K562 (cell line): ENCODE measurements at regions not wholly inside any gene's neighbourhood (a gene's known extent, or its start where the extent isn't known, plus 50 kb on each side); places are given as distances from the start of the nearest gene placed in this dataset.

Experiments used
- ATAC-seq: fragments of 200-7000 bp; cut with Tn5 transposase; 3 replicates; pipeline ENCODE4 v1.9.1; 2020; ENCODE audit warnings: moderate library complexity
- BruUV-seq: library from RNA; stranded (reverse); fragments of 400-500 nt; replicated peaks from 2 replicates; lab custom pipeline; 2021; lab: Mats Ljungman, UMichigan
- CTCF ChIA-PET: fragments of 300-600 bp; formaldehyde crosslinking; extraction: SDS; loops from one replicate; lab custom pipeline; 2021; ENCODE audit warnings: low intra/inter-chr PET ratio; lab: Yijun Ruan, JAX
- POLR2A ChIA-PET: fragments of 300-600, 350-650 bp; sonication (Branson Sonifier 250); formaldehyde crosslinking; extraction: SDS; loops from one replicate; lab custom pipeline; 2021; ENCODE audit warnings: antibody characterized with exemption, inconsistent platforms; lab: Yijun Ruan, JAX
- DNase-seq, 4 experiments: peaks; one replicate each; pipeline versions ENCODE4 v3.0.0 to v3.0.0-alpha.2; 2011 to 2018; ENCODE audit warnings: low spot score in 3 of 4, mixed read lengths in 3 of 4; ENCODE audit errors: extremely low read depth in 1 of 4
- FAIRE-seq: peaks from 2 replicates; lab custom pipeline; 2011; peaks lifted over from hg19 to GRCh38; lab: Jason Lieb, UNC
- H2AFZ ChIP-seq: 2 replicates; pipeline ENCODE4 v1.6.0; 2011; ENCODE audit warnings: low read depth, low read length, control low read depth, inconsistent platforms
- H3K27ac ChIP-seq: fragments of 200-600 bp; 3 replicates; pipeline ENCODE4 v1.8.0; 2011; ENCODE audit warnings: low read depth, mild to moderate bottlenecking, control low read depth, inconsistent platforms, low read length, moderate library complexity, mixed read lengths; ENCODE audit errors: extremely low read depth
- H3K27me3 ChIP-seq, 2 experiments: fragments of 300-600 bp in 1 of 2; 2 replicates in 1 of 2; 3 replicates in 1 of 2; pipeline versions ENCODE4 v1.6.0 to v1.8.0; 2011; ENCODE audit warnings: inconsistent platforms in 2 of 2, low read length in 2 of 2, mild to moderate bottlenecking in 1 of 2, mixed read lengths in 1 of 2, moderate library complexity in 1 of 2; ENCODE audit not compliant: control insufficient read depth in 2 of 2, insufficient read depth in 2 of 2
- H3K36me3 ChIP-seq: fragments of 300-600 bp; 3 replicates; pipeline ENCODE4 v1.8.0; 2011; ENCODE audit warnings: mild to moderate bottlenecking, low read length, inconsistent platforms; ENCODE audit not compliant: control insufficient read depth, insufficient read depth
- H3K4me1 ChIP-seq, 2 experiments: fragments of 200-600 bp in 1 of 2; replicated peaks in 1 of 2; 2 replicates in 1 of 2; 3 replicates in 1 of 2; pipeline versions ENCODE4 v1.5.1 to v1.8.0; 2011; ENCODE audit warnings: inconsistent platforms in 2 of 2, low read length in 2 of 2, mild to moderate bottlenecking in 1 of 2, mixed read lengths in 1 of 2, moderate library complexity in 1 of 2; ENCODE audit not compliant: control insufficient read depth in 2 of 2, insufficient read depth in 2 of 2
- H3K4me2 ChIP-seq: 2 replicates; pipeline ENCODE4 v1.6.1; 2011; ENCODE audit warnings: low read length, control low read depth, inconsistent platforms, mixed read lengths; ENCODE audit not compliant: insufficient read depth
- H3K4me3 ChIP-seq: fragments of 200-600 bp; sonication (generic), shearing (Covaris generic); 2 replicates; pipeline ENCODE4 v1.5.1; 2016; ENCODE audit warnings: control low read depth, inconsistent platforms
- H3K79me2 ChIP-seq: fragments of 200-600 bp; 3 replicates; pipeline ENCODE4 v1.8.0; 2011; ENCODE audit warnings: low read length, inconsistent platforms; ENCODE audit not compliant: control insufficient read depth, insufficient read depth
- H3K9ac ChIP-seq, 2 experiments: 2 replicates each; pipeline versions ENCODE4 v1.6.0 to v1.6.1; 2011; ENCODE audit warnings: low read depth in 2 of 2, low read length in 2 of 2, control low read depth in 1 of 2, inconsistent platforms in 1 of 2, mild to moderate bottlenecking in 1 of 2, mixed read lengths in 1 of 2; ENCODE audit not compliant: insufficient read depth in 1 of 2
- H3K9me1 ChIP-seq: one replicate; pipeline ENCODE4 v1.6.0; 2011; ENCODE audit warnings: inconsistent platforms, mild to moderate bottlenecking, low read length, moderate library complexity; ENCODE audit not compliant: control insufficient read depth, insufficient read depth
- H3K9me3 ChIP-seq: replicated peaks from 2 replicates; pipeline ENCODE4 v1.5.1; 2011; ENCODE audit warnings: low read depth, low read length, inconsistent platforms; ENCODE audit not compliant: control insufficient read depth, insufficient read depth
- H4K20me1 ChIP-seq: replicated peaks from 2 replicates; pipeline ENCODE4 v1.6.1; 2011; ENCODE audit warnings: low read length, inconsistent platforms, mixed read lengths; ENCODE audit not compliant: control insufficient read depth, insufficient read depth
- CREBBP ChIP-seq: IDR thresholded peaks from one replicate; pipeline ENCODE4 v1.6.1; 2012; ENCODE audit warnings: low read depth, mild to moderate bottlenecking, control low read depth, inconsistent platforms, low read length
- MAFG ChIP-seq: fragments of 450-650 bp; conservative IDR thresholded peaks from 2 replicates; pipeline ENCODE4 v1.6.1; 2016; ENCODE audit warnings: missing genetic modification characterization, missing compliant biosample characterization
- PKNOX1 ChIP-seq: fragments of 450-650 bp; IDR thresholded peaks from 2 replicates; pipeline ENCODE4 v1.6.1; 2016
- SRSF1 ChIP-seq: fragments of 200-400 bp; formaldehyde crosslinking; IDR thresholded peaks from 2 replicates; pipeline ENCODE4 v1.6.1; 2017; ENCODE audit warnings: mild to moderate bottlenecking, low read depth, low read length, moderate library complexity
- ZBTB8A ChIP-seq: fragments of 450-650 bp; IDR thresholded peaks from 2 replicates; pipeline ENCODE4 v1.6.1; 2018; ENCODE audit warnings: mild to moderate bottlenecking, moderate library complexity; ENCODE audit not compliant: partially characterized antibody
- ZNF280B ChIP-seq: fragments of 250-450 bp; sonication (Bioruptor Pico); IDR thresholded peaks from 2 replicates; pipeline ENCODE4 v1.5.1; 2021; ENCODE audit warnings: mild to moderate bottlenecking
- WGBS: fragments of 100-300 bp; shearing (Covaris generic); methylation state at CpG from one replicate; pipeline ENCODE4 v1.1.6; 2016; ENCODE audit warnings: low coverage, mixed read lengths; ENCODE audit not compliant: insufficient coverage; ENCODE audit errors: missing lambda C conversion rate; 5-methylcytosine and 5-hydroxymethylcytosine counted together
- in situ Hi-C: fragments of 300-500 bp; cut with MboI; formaldehyde crosslinking; loops from 4 replicates; pipeline ENCODE4 v1.15.0; 2018; ENCODE audit warnings: inconsistent platforms, mixed read lengths
- intact Hi-C: fragments of 100-400 bp; cut with micrococcal nuclease; formaldehyde crosslinking; loops from 2 replicates; pipeline ENCODE4 v1.14.2; 2022
- TF ChIP-seq, protein P1 (sequence below): fragments of 450-650 bp; IDR thresholded peaks from 2 replicates; pipeline ENCODE4 v1.6.1; 2016; ENCODE audit warnings: antibody characterized with exemption
- TF ChIP-seq, protein P2 (sequence below), 3 experiments: fragments of 200-800 bp in 1 of 3; sonication (Bioruptor generic) in 1 of 3; sonication (generic) in 1 of 3; formaldehyde crosslinking in 1 of 3; IDR thresholded peaks; 2 replicates each; pipeline versions ENCODE4 v1.6.1 to v1.8.0; 2016 to 2022; ENCODE audit warnings: mild to moderate bottlenecking in 2 of 3, missing compliant biosample characterization in 2 of 3, missing genetic modification characterization in 2 of 3, missing genetic modification reagents in 1 of 3

DNA sequence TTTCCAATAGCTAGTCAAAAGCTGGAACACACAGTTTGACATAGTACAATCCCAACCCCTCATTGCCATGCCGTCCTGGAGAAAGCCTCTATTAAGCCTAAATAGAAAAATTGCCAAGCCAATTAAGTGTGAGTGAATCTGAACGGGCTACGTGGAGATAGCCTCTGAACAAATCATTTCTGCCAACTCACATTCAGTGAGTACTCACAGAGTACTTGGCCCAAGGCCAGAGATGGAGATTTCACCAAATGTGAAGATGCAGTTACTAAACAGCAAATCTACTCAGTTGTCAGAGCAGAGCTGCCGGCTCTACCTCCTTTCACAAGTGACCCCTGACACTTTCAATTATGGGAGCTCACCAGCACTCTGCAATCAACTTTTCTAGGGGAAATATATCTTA, 350.0 kb downstream of the GALC start:
- ChIA-PET CTCF (no interaction called here), POLR2A (no interaction called here)
- Histone ChIP-seq H3K4me1 (no peaks in the 10 kb centered on the region), H3K9me1 (no peaks in the 10 kb centered on the region), H3K27me3 (no peaks in the 10 kb centered on the region), H3K9me3 (no peaks in the 10 kb centered on the region), H3K4me3 (no peak overlapping the region), H3K79me2 (no peaks in the 10 kb centered on the region), H3K36me3 (no peaks in the 10 kb centered on the region), H3K27ac (no peak overlapping the region), H3K9ac (no peak overlapping the region), H2AFZ (no peak overlapping the region), H4K20me1 (no peaks in the 10 kb centered on the region), H3K4me2 (no peak overlapping the region)
- no peak for TF ChIP-seq PKNOX1
- TF ChIP-seq ZNF280B: no peak
- FAIRE-seq (no peak), DNase-seq (no peak), ATAC-seq (no peak)
- WGBS: 0% methylated on average over 4 of the region's 4 CpGs
- in situ Hi-C loops (no loop called here), intact Hi-C loops (no loop called here)
- BruUV-seq: no TSS peak

GRCh38 chr14:87640553-87640952, 352.4 kb downstream of the GALC start:
- FAIRE-seq (no peak), ATAC-seq (no peak), DNase-seq (no peak)
- Histone ChIP-seq H3K36me3 (no peaks in the 10 kb centered on the region), H3K9ac (no peak overlapping the region), H3K4me1 (no peaks in the 10 kb centered on the region), H3K27ac (no peak overlapping the region), H3K9me3 (no peaks in the 10 kb centered on the region), H3K79me2 (no peaks in the 10 kb centered on the region), H2AFZ (no peak overlapping the region), H3K9me1 (no peaks in the 10 kb centered on the region), H4K20me1 (no peaks in the 10 kb centered on the region), H3K4me3 (no peak overlapping the region), H3K4me2 (no peak overlapping the region), H3K27me3 (no peaks in the 10 kb centered on the region)
- CTCF ChIA-PET: no interaction called here
- intact Hi-C loops: no loop called here
- no peak for TF ChIP-seq MAFG (tag)
- TF ChIP-seq ZBTB8A: no peak
- TF ChIP-seq, protein P1, sequence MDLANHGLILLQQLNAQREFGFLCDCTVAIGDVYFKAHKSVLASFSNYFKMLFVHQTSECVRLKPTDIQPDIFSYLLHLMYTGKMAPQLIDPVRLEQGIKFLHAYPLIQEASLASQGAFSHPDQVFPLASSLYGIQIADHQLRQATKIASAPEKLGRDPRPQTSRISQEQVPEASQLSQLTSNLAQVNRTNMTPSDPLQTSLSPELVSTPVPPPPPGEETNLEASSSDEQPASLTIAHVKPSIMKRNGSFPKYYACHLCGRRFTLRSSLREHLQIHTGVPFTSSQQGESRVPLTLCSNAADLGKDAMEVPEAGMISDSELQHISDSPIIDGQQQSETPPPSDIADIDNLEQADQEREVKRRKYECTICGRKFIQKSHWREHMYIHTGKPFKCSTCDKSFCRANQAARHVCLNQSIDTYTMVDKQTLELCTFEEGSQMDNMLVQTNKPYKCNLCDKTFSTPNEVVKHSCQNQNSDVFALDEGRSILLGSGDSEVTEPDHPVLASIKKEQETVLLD: no peak
- no peak for TF ChIP-seq CREBBP
- TF ChIP-seq SRSF1: no peak
- TF ChIP-seq, protein P2, sequence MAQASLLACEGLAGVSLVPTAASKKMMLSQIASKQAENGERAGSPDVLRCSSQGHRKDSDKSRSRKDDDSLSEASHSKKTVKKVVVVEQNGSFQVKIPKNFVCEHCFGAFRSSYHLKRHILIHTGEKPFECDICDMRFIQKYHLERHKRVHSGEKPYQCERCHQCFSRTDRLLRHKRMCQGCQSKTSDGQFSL (CRISPR knock-in tag; IDR thresholded peaks at IDR 0.05): no peak
- TF ChIP-seq, protein P2 (tag; IDR thresholded peaks at IDR 0.05): no peak
- BruUV-seq: no TSS peak
- POLR2A ChIA-PET: no interaction called here
- in situ Hi-C loops: no loop called here
